ENCODE measurements at regions not wholly inside any gene's neighbourhood (a gene's known extent, or its start where the extent isn't known, plus 50 kb on each side); places are given as distances from the start of the nearest gene placed in this dataset.
A peak's percentile ranks its signal among the peaks of the same experiment; 100 is the strongest.

- DNase-seq (ENCODE audit: low read depth in 2 of 2) = no peak
These were observed 301.4 kb downstream of the OTOL1 start for GRCh38 chr3:161798016-161798415.

- DNase-seq (ENCODE audit: low read depth in 2 of 2) = no peak
These were observed 304.5 kb downstream of the OTOL1 start for GRCh38 chr3:161800985-161801559.

- DNase-seq (ENCODE audit: low read depth in 2 of 2) = no peak
These were observed 321.5 kb downstream of the OTOL1 start for GRCh38 chr3:161818106-161818505.

GRCh38 chr3:161821591-161821990 lies 325.0 kb downstream of the OTOL1 start:
- no peak for DNase-seq (ENCODE audit: low read depth in 2 of 2)

GRCh38 chr3:161822291-161822690 lies 325.7 kb downstream of the OTOL1 start:
- no peak for DNase-seq (ENCODE audit: low read depth in 2 of 2)

- DNase-seq (ENCODE audit: low read depth in 2 of 2) = no peak
These were observed 327.3 kb downstream of the OTOL1 start for GRCh38 chr3:161823910-161824309.

- DNase-seq (ENCODE audit: low read depth in 2 of 2) = no peak
These were observed 341.4 kb downstream of the OTOL1 start for GRCh38 chr3:161838021-161838420.

- no peak for DNase-seq (ENCODE audit: low read depth in 2 of 2)
These were observed 351.8 kb downstream of the OTOL1 start for GRCh38 chr3:161848376-161848775.

GRCh38 chr3:161851941-161852566 lies 355.4 kb downstream of the OTOL1 start:
- DNase-seq (ENCODE audit: low read depth in 2 of 2) = peak; percentile 9 to 11

GRCh38 chr3:161852744-161853143 lies 356.1 kb downstream of the OTOL1 start:
- no peak for DNase-seq (ENCODE audit: low read depth in 2 of 2)

- peak; percentile 54 to 56 for DNase-seq (ENCODE audit: low read depth in 2 of 2)
These were observed 357.7 kb downstream of the OTOL1 start for GRCh38 chr3:161854232-161854771.

- no peak for DNase-seq (ENCODE audit: low read depth in 2 of 2)
These were observed 362.4 kb downstream of the OTOL1 start for GRCh38 chr3:161859057-161859456.

GRCh38 chr3:161859865-161860450 lies 363.4 kb downstream of the OTOL1 start:
- no peak for DNase-seq (ENCODE audit: low read depth in 2 of 2)

- no peak for DNase-seq (ENCODE audit: low read depth in 2 of 2)
These were observed 367.2 kb downstream of the OTOL1 start for GRCh38 chr3:161863775-161864174.

- no peak for DNase-seq (ENCODE audit: low read depth in 2 of 2)
These were observed 369.6 kb downstream of the OTOL1 start for GRCh38 chr3:161866176-161866575.

- DNase-seq (ENCODE audit: low read depth in 2 of 2) = no peak
These were observed 378.9 kb downstream of the OTOL1 start for GRCh38 chr3:161875483-161875882.

- peak in 1 of 2 experiments; percentile 8 for DNase-seq (ENCODE audit: low read depth in 2 of 2)
These were observed 382.9 kb downstream of the OTOL1 start for GRCh38 chr3:161879470-161879869.

- no peak for DNase-seq (ENCODE audit: low read depth in 2 of 2)
These were observed 388.2 kb downstream of the OTOL1 start for GRCh38 chr3:161884830-161885229.

- DNase-seq (ENCODE audit: low read depth in 2 of 2) = peak; percentile 85 to 86
These were observed 393.6 kb downstream of the OTOL1 start for GRCh38 chr3:161890147-161890625.

GRCh38 chr3:161893972-161894371 lies 397.4 kb downstream of the OTOL1 start:
- peak; percentile 59 to 65 for DNase-seq (ENCODE audit: low read depth in 2 of 2)

GRCh38 chr3:161894657-161895056 lies 398.0 kb downstream of the OTOL1 start:
- no peak for DNase-seq (ENCODE audit: low read depth in 2 of 2)

- DNase-seq (ENCODE audit: low read depth in 2 of 2) = no peak
These were observed 409.0 kb downstream of the OTOL1 start for GRCh38 chr3:161905520-161906132.
